Glutamatergic neuron (in vitro differentiated cells): ENCODE measurements at regions not wholly inside any gene's neighbourhood (a gene's known extent, or its start where the extent isn't known, plus 50 kb on each side); places are given as distances from the start of the nearest gene placed in this dataset.

Source experiments
- DNase-seq: peaks from one replicate; pipeline ENCODE4 v3.0.0; 2022
- H3K27ac Mint-ChIP-seq: one replicate; pipeline ENCODE4 v1.8.0; 2020; ENCODE audit warnings: mild to moderate bottlenecking, mixed read lengths, inconsistent platforms; ENCODE audit not compliant: unreplicated experiment
- H3K27me3 Mint-ChIP-seq: one replicate; pipeline ENCODE4 v1.8.0; 2020; ENCODE audit warnings: mild to moderate bottlenecking, moderate library complexity, mixed read lengths, inconsistent platforms; ENCODE audit not compliant: unreplicated experiment
- H3K36me3 Mint-ChIP-seq: one replicate; pipeline ENCODE4 v1.8.0; 2020; ENCODE audit warnings: mild to moderate bottlenecking, mixed read lengths, inconsistent platforms; ENCODE audit not compliant: unreplicated experiment
- H3K4me1 Mint-ChIP-seq: one replicate; pipeline ENCODE4 v1.8.0; 2020; ENCODE audit warnings: mild to moderate bottlenecking, low read depth, mixed read lengths, inconsistent platforms; ENCODE audit not compliant: unreplicated experiment
- H3K4me3 Mint-ChIP-seq: one replicate; pipeline ENCODE4 v1.8.0; 2020; ENCODE audit warnings: mild to moderate bottlenecking, mixed read lengths, inconsistent platforms; ENCODE audit not compliant: unreplicated experiment
- H3K9me3 Mint-ChIP-seq: one replicate; pipeline ENCODE4 v1.8.0; 2020; ENCODE audit warnings: mild to moderate bottlenecking, moderate library complexity, mixed read lengths, inconsistent platforms; ENCODE audit not compliant: unreplicated experiment
- CTCF ChIP-seq: fragments of 200-600 bp; sonication (generic); IDR thresholded peaks from one replicate; pipeline ENCODE4 v1.5.0; 2021; ENCODE audit not compliant: partially characterized antibody, unreplicated experiment

- Mint-ChIP-seq H3K4me3 (no peak overlapping the region), H3K27me3 (peaks cover 2% of the 10 kb centered on the region), H3K36me3 (no peaks in the 10 kb centered on the region), H3K9me3 (no peaks in the 10 kb centered on the region), H3K4me1 (no peaks in the 10 kb centered on the region), H3K27ac (no peak overlapping the region)
- TF ChIP-seq CTCF, result no peak
- DNase-seq, result no peak
Measured at GRCh38 chr7:46170792-46171191, 249.7 kb upstream of the IGFBP3 start.

DNA sequence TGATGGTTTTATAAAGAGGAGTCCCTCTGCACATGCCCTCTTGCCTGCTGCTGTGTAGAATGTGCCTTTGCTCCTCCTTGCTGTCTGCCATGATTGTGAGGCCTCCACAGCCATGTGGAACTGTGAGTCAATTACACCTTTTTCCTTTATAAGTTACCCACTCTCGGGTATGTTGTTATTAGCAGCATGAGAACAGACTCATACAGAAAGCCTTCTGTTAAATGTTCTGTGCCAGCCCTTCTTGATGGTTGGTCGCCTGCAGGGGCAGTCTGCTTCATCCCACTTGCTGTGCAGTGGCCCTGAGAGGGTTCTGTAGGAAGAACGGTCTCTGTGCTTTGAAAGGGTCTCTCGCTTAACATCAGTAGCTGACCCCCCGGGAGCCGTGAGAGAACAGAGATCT is 248.9 kb upstream of the IGFBP3 start:
- Mint-ChIP-seq H3K9me3 (no peaks in the 10 kb centered on the region), H3K4me1 (no peaks in the 10 kb centered on the region), H3K36me3 (no peaks in the 10 kb centered on the region), H3K4me3 (no peak overlapping the region), H3K27ac (no peak overlapping the region), H3K27me3 (peaks cover 2% of the 10 kb centered on the region)
- no peak for DNase-seq
- TF ChIP-seq CTCF, result no peak

DNA sequence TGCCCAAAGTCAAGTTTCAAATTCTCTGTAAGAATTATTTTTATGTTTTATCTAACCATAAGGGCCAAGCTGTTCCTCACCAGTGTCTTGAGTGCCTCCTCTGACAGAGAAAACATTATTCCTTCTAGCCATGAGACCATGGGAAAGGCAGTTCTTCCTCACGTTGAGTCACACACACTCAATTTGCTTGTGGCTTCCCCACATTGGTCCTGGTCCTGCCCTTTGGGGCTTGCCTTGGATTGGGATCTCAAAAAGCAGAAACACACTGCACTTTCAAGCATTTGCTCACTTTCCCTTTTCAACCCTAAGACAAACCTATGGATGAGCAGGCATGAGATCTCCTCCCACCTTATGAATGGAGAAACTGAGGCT is 248.3 kb upstream of the IGFBP3 start:
- no peaks in the 10 kb centered on the region for H3K4me1 Mint-ChIP-seq
- DNase-seq, result no peak
- H3K36me3 Mint-ChIP-seq, result no peaks in the 10 kb centered on the region
- H3K9me3 Mint-ChIP-seq, result no peaks in the 10 kb centered on the region
- H3K27me3 Mint-ChIP-seq, result peaks cover 2% of the 10 kb centered on the region
- TF ChIP-seq CTCF, result no peak
- H3K27ac Mint-ChIP-seq, result no peak overlapping the region
- H3K4me3 Mint-ChIP-seq, result no peak overlapping the region

DNA sequence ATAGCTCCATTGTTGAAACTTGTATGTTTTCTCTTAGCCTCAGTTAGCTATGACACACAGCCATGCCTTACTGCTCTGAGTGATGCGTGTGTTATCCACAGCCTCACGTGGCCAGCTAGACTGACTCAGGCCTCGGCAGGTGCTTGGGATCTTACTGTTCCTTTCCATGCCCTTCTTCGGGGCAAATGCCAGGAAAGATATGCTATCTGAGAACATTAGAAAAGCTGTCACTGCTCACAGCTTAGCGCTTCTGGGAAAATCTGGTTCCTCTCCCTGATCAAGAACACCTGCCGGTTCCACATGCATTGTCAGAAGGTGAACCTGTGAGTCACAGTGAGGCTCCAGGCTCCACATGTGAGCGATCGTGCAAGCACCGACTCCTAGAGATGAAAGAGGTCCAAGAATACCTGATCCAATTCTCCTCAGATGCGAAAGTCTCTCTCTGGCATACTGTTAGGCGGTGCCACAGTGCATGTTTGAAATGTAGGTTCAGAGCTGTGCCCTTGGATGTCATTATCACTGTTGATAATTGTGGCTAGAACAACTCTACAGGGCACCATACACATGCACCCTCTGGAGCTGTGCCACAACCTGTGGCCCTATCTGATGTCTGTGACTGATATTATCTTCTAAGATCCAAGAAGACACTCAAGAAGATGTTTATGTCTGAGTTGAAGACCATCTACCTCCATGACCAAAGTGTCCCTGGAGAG is 247.8 kb upstream of the IGFBP3 start:
- no peak for DNase-seq
- Mint-ChIP-seq H3K9me3 (no peaks in the 10 kb centered on the region), H3K27ac (no peak overlapping the region), H3K36me3 (no peaks in the 10 kb centered on the region), H3K27me3 (peaks cover 2% of the 10 kb centered on the region), H3K4me1 (no peaks in the 10 kb centered on the region), H3K4me3 (no peak overlapping the region)
- TF ChIP-seq CTCF, result no peak

DNA sequence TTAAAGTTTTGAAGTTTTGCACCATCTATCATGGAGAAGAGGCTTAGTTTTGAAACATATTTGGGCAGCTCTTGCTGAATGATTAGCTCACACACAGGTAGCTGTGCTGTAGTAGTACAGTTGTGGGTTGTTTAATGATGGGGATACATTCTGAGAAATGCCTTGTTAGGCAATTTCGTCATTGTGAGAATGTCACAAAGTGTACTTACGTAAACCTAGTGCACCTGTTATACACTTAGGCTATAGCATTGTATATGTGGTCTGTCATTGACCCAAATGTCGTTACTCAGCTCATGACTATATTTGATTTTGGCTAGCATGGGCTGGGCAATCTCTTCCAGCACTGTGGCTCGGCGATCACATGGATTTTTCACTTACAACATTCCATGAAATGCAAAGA is 247.2 kb upstream of the IGFBP3 start:
- H3K9me3 Mint-ChIP-seq, result no peaks in the 10 kb centered on the region
- no peak overlapping the region for H3K4me3 Mint-ChIP-seq
- no peak for TF ChIP-seq CTCF
- DNase-seq, result no peak
- no peaks in the 10 kb centered on the region for H3K36me3 Mint-ChIP-seq
- H3K27ac Mint-ChIP-seq, result no peak overlapping the region
- peaks cover 2% of the 10 kb centered on the region for H3K27me3 Mint-ChIP-seq
- H3K4me1 Mint-ChIP-seq, result no peaks in the 10 kb centered on the region
